COLO668 (cell line): ENCODE measurements at regions not wholly inside any gene's neighbourhood (a gene's known extent, or its start where the extent isn't known, plus 50 kb on each side); places are given as distances from the start of the nearest gene placed in this dataset.
"Not testable (repeated sequence)": the region's sequence is repeated elsewhere in the genome, so short reads cannot be mapped to it uniquely, and the experiment has no call there.

Source experiments
- DNase-seq: peaks from one replicate; lab custom pipeline; 2025; ENCODE audit not compliant: unreplicated experiment; lab: John Stamatoyannopoulos, UW

DNA sequence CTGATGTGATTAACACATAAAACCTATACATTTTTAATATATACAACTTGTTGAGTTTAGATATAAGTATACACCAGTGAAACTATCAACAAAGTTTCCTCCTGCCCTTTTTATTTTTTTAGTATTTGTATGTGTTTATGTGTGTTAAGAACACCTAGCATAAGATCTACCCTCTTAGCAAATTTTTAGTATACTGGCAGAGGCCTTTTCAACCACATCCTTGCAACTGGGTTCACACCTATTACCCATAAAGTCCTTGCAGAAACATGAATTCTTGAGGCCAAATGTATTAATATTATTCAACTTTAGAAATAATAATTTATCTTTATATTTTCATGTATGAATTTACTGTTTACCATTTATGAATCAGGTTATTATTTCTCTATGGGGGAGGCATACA, 119.7 kb upstream of the CRIM1 start:
- DNase-seq = no peak

DNA sequence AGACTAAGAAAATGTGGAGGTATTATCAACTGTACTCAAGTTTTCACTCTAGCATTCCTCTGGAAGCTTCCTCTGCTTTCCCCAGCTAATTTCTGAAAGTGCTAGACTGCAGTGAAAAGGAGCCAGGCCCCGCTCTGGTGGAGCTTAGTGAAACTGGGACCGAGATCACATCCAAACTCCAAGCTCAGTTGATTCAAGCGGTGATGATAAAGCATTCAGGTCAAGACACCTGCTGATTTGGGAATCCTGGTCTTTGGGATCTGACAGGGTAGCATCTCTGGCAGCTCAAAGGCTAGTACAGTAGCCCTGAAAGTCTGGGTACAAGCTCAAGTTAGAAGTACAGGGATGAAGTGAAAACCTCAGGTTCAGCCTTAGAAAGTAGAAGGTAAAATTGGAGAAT, 120.2 kb upstream of the CRIM1 start:
- no peak for DNase-seq

DNA sequence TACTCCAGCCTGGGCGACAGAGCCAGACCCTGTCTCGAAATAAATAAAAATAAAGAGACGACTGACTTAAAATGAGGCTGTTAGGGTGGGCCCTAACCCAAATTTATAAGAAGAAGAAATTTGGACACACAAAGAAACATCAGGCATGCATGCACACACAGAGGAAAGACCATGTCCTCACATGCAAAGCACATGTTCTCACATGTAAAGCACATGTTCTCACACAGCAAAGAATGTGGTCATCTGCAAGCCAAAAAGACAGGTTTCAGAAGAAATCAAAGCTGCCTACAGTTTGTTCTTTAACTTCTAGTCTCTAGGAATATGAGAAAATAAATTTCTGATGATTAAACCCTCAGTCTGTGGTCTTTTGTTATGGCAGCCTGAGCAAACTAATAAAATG, 132.3 kb upstream of the CRIM1 start:
- no peak for DNase-seq

DNA sequence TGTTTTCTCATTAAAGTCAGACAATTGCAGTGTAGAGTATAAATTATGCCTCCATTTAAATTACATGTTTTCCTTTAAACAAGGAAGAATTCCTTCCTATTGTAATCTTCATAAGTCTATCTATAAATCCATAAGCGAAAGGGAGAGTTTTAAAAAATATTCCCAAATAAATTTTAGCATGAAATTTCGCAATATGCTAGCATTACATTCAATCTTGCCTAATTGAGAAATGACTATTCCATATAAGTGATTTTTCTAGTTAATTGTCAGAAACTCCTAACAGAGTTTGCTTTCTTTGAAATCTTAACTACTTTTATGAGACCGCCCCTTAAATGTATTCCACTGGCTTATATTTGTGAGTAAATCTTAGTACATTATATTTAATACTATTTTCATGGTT, 133.1 kb upstream of the CRIM1 start:
- DNase-seq = no peak

DNA sequence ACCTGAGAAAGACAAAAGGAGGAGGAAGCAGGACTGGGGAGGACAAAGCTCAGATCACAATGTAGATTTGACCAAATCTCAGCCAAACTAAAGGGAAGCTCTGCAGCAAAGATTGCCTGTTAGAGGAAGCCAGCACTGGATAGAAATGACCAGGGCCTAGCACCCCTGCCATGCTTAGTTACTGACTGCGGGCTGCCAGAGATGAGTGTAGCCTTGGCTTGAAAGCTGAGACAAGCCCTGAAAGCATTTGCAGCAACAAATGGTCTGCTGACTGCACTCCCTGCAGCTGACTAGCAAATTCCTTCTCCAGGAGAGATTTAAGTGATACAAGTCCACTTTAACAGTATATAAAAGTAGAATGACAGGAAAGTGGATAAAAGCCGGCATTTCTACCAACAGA, 140.9 kb upstream of the CRIM1 start:
- no peak for DNase-seq

DNA sequence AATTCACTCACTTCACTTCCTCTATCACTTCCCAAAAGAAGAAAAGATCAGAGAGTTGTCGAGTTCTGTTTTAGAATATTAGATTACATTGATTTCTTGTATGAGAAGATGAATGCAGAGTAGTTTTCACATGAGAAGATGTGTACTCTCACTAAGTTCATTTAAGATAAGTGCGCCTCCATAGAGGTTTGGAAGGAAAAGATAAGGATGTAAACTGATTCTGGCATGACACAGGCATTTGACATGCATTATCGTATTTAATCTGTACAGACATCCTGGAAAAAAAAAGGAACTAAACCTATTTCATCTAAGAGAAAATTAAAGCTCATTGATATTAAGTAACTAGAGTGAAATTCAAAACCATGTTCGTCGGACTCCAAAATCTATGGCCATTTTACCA, 152.2 kb upstream of the CRIM1 start:
- no peak for DNase-seq

DNA sequence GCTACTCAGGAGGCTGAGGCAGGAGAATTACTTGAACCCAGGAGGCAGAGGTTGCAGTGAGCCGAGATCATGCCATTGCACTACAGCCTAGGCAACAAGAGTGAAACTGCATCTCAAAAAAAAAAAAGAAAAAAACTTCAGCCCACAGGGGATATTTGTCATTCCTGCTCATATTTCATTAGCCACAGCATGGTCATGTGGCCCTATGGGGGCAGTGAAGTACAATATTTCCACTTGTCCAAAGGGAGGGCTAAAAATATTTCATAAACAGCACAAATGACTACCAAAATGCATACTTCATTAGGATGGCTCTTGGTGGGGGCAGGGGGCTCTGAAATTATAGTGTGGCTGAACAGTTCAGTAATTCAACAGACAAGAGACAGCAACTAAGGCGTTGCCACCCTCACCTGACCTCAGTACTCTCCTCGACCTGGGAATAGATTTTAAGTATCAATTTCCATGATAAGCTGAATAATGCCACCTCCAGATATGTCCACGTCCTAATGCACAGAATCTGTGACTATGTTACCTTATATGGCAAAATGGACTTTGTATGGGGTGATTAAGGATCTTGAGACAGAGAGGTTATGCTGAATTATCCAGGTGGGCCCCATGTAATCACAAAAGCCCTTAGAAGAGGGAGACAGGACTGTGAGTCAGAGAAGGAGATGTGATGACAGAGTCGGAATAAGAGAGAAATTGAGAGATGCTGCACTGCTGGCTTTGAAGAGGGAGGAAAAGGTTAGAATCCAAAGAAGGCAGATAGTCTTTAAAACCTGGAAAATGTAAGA, 158.2 kb upstream of the CRIM1 start:
- no peak for DNase-seq

DNA sequence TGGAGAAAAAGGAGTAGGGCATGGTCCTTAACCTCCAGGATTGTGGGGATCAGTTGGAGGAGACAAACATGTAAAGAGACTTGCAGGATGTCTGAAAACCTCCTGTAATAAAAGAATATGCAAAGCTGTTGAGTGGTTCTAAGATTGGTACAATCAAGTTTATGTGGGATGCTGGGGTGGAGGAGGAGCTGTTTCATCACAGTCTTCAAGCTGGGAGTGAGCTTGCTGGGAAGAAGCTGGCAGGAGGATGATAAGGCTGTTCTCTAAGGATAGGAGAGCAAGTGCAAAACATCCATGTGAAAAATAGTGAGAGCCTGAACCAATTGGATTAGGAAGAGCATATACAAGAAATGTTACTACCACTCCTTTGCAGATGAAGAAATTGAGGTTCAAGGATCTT, 161.9 kb upstream of the CRIM1 start:
- DNase-seq = no peak

DNA sequence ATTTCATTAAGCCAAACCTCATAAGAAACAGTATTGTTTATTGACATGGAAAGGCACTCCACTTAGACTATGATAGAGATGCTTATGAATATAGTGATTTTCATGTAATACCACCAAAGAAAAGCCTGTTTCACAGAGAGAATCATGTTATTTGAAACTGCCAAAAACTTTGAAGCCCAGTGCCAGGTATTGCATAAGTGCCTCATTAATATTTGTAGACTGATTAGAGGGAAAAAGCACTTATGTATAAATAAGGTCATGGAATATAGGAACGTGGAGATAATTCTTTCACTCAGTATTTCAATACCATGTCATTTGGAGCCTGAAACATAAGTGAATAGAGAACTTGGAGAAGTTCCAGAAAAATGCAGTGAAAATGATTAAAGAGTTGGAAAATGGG, 162.6 kb upstream of the CRIM1 start:
- no peak for DNase-seq

DNA sequence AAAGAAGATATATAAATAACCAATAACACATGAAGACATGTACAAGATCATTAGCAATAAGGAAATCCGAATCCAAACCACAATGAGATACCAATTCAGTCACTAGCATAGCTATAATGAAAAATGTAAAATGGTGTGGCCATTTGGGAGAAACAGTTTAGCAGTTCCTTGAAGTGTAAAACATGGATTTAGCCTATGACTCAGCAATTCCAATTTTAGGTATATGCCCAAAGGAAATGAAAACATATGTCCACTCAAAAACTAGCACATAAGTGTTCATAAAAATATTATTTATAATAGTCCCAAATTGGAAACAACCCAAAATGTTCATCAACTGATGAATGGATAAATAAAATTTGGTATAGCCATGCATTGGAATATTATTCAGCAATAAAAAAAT, 165.5 kb upstream of the CRIM1 start:
- DNase-seq = no peak

DNA sequence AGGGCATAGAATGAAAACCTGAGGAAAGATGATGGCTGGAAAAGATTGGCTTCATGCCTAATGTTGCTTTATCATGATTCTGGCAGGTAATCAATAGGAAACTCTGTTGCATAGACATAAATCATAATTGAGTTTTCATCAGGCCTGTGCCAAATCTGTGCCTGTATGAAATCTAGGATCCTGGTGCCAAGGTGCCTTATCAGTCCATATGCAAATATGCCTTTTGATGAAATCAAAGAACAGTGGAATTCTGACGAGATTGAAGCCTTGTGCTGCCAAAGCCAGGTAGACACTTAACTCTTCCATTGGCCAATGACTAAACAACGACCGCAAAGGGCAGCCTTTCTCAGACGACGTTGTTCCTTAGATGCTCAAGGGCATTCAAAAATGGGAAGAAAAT, 170.0 kb upstream of the CRIM1 start:
- no peak for DNase-seq

DNA sequence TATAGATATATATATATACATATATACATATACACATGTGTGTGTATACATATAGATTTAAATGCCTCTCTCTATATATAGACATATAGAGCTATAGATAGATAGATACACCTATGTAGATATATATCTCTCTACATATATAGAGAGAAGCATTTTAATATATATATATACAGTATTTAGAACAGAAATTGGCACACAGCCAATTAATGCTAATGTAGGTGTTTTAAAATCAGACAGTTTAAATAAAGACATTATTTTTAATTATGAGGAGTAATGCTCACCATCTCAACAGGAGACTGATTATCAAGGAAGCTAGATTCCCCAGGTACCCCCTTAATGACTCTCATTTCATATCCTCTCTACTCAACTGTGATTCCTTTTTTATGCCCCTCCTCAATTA, 170.7 kb upstream of the CRIM1 start:
- DNase-seq = no peak

DNA sequence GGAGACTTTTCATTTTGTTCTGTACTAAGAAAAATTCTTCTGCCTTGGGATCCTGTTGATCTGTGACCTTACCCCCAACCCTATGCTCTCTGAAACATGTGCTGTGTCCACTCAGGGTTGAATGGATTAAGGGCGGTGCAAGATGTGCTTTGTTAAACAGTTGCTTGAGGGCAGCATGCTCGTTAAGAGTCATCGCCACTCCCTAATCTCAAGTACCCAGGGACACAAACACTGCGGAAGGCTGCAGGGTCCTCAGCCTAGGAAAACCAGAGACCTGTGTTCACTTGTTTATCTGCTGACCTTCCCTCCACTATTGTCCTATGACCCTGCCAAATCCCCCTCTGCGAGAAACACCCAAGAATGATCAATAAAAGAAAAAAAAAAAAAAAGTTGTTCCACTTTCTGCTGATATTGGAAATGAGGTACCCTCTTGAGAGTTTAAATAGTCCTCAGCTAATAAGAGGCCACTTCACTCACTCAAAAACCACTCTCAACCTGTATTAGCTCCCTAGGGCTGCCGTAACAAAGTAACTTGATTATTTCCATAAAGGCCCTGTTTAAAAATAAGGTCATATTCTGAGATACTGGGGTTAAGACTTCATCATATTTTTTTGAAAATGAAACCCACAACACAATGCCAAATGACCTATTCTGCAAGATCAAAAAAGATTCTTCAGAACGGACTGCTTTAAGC, 174.6 kb upstream of the CRIM1 start:
- not testable (repeated sequence) for DNase-seq

DNA sequence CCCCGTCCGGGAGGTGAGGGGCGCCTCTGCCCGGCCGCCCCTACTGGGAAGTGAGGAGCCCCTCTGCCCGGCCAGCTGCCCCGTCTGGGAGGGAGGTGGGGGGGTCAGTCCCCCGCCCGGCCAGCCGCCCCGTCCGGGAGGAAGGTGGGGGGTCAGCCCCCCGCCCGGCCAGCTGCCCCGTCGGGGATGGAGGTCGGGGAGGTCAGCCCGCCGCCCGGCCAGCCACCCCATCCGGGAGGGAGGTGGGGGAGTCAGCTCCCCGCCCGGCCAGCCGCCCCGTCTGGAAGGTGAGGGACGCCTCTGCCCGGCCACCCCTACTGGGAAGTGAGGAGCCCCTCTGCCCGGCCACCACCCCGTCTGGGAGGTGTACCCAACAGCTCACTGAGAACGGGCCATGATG, 175.3 kb upstream of the CRIM1 start:
- not testable (repeated sequence) for DNase-seq

DNA sequence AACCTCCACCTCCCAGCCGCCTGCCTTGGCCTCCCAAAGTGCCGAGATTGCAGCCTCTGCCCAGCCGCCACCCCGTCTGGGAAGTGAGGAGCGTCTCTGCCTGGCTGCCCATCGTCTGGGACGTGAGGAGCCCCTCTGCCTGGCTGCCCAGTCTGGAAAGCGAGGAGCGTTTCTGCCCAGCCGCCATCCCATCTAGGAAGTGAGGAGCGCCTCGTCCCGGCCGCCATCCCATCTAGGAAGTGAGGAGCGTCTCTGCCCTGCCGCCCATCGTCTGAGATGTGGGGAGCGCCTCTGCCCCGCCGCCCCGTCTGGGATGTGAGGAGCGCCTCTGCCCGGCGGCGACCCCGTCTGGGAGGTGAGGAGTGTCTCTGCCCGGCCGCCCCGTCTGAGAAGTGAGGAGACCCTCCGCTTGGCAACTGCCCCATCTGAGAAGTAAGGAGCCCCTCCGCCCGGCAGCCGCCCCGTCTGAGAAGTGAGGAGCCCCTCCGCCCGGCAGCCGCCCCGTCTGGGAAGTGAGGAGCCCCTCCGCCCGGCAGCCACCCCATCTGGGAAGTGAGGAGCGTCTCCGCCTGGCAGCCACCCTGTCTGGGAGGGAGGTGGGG, 175.8 kb upstream of the CRIM1 start:
- DNase-seq = not testable (repeated sequence)

DNA sequence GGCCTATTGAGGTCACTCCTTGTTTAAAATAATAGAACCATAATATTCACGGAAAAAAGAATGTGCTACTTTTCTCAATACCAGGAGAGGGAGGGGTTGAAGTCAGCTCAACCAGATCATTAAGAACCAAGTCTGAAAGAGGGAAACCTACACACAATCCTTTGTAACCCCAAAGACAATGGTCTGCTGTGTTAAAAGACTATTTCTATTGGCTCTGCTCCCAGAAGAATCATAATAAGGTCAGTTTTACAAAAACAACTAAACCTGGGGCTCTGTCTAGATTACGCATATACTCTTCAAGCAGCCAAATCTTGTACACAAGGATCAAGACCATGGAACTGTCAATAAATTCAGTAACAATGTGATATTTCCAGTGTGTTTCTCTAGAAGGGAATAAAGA, 177.2 kb upstream of the CRIM1 start:
- DNase-seq = no peak

DNA sequence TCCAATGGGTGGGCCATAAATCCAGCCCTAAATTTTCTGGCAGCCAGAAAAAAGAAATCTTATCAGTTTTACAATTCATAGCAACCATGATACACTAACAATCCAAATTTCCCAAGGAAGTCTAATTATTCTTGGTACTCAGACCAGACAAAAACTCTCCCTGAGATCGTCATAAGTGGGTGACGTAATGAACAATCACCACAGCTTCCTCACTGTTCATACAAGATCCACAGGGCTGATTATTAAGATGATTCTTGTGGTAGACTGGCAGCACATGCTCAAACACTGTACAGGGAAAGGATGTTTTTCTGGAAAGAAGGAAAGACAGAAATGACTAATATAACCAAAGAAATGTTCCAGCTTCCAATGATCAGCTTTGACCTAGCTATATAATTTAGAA, 178.3 kb upstream of the CRIM1 start:
- DNase-seq = no peak

DNA sequence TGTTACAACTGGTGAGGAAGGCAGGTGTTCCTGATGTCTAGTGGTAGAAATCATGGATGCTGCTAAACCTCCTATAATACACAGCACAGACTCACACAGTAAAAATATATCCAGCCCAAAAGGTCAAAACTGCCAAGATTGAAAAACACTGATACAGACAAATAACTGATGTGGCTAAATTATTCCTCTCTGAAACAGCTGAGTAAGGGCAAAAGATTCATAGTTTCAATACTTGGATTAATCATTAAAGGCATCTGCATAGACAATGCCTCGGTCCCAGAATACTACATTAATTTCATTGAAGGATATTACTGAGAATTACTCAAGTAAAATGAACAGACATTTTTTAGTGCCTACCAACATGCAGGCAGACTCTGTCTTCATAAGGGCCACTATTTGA, 180.7 kb upstream of the CRIM1 start:
- no peak for DNase-seq

DNA sequence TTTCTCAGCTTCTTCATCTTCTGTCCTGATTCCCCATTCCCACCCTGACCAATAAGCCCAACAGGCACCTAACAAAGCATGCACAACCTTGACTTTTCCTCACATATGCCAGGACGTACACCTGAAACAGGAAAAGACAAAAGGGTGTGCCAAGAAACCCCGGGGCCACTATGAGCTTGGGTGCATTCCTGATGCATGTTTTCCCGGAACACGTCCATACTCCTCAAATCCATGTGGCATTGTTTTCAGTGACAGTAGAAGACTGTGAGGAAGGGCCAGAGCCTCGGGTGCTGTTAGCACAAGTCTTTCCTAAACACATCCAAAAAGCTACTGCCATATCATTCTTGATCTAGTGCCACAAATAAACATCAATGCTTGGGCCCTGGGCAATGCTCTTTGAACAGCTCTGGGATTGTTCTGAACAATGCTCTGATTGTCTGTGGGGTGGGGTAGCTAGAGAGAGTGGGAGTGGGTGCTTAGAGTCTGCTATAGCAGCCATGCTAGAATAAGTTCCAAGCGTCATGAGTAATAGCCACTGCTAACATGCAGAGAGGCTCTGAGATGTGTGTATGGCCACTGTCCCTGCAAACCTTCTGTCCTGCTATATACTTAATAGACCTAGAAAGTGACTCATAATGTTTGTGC, 181.7 kb upstream of the CRIM1 start:
- DNase-seq = no peak

DNA sequence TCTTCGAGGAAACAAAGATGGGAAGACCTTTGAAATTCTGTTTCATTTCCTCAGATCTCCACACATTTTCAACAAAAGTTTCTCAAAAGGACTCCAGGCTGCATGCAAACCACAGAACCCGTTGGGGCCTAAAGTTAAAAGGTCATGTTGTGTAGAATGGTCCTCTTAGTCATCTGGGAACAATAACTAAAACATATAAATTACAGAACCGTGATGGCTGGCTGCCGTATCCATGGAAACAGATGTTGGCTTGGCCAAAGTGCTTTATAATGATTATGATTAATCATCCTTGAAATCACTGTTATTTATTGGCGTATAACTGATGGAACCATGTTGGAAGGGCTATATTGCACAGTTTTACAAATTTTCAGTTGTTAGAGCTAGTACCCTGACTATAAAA, 182.8 kb upstream of the CRIM1 start:
- no peak for DNase-seq

DNA sequence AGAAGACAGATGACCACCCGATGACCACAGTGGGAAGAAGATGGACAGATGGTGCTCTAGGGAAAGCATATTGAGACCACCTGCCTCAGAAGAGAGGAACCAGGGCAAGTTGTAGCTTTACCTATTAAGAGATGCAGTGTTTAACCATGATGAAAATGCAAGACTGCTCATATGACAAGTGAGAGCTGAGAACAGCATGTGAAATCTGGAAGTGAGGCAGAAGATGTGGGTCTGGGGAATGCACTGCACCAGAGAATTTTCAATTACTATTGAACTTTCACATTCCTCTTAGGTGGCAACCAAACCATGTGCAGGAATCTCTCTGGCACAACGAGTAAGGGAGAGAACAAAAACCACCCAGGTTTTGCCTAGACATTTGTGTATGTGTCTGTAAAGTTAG, 184.8 kb upstream of the CRIM1 start:
- DNase-seq = no peak

DNA sequence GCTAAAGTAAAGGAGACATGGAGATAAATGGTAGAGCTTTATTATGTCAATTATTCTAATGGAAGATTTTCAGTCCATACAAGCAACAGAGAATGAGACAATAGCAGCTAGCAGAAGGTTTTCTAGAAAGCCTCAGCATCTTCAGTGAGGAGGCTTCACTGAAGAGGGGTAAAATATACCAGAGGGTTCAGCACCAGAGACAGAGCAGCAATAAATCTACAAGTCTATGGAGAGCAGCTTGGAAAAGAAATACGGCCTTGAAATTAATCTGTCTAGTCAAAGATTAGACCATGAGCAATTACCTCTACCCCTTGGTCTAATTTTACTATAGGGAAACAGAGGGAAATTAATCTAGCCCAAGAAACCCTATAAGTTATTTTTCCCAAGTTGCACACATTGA, 185.7 kb upstream of the CRIM1 start:
- DNase-seq = no peak
